NT2/D1 (cell line): ENCODE measurements at regions not wholly inside any gene's neighbourhood (a gene's known extent, or its start where the extent isn't known, plus 50 kb on each side); places are given as distances from the start of the nearest gene placed in this dataset.

Experiments
- SUZ12 ChIP-seq: IDR thresholded peaks from 2 replicates; pipeline ENCODE4 v1.6.1; 2011; ENCODE audit not compliant: insufficient read length, insufficient read depth; ENCODE audit errors: extremely low read depth
- YY1 ChIP-seq: IDR thresholded peaks from 2 replicates; pipeline ENCODE4 v1.6.1; 2011; ENCODE audit not compliant: insufficient read length, insufficient read depth

- TF ChIP-seq YY1 (no peak), SUZ12 (no peak)
These were observed 430.5 kb downstream of the HLX start for GRCh38 chr1:221309723-221310122.
